ENCODE measurements at regions not wholly inside any gene's neighbourhood (a gene's known extent, or its start where the extent isn't known, plus 50 kb on each side); places are given as distances from the start of the nearest gene placed in this dataset.
A peak's percentile ranks its signal among the peaks of the same experiment; 100 is the strongest.

DNA sequence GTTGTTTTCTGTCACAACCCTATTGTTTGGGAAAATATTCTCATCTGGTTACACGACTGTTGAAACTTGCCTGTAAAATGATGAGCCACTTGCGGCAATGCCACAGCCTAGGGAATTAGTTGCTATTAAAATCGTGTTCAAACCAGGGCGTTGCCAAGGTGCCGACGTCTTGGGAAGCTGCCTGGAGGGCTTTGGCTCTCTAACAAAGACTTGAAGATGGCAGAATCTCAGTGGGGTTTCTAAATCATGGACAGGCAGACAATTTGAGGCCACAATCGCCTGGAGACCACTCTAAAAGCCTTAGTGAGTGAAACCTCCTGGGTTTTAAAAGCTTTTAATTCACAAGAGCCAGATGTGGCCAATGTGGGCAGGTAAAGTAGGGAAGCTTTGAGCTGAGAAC, 117.2 kb upstream of the BMAL1 start:
- Histone ChIP-seq H3K4me3 (ENCODE audit: low read length in 3 of 3) (no peak overlapping the region), H3K9ac (ENCODE audit: low read depth in 1 of 3, low read length in 3 of 3) (no peak overlapping the region), H3K36me3 (ENCODE audit: control insufficient read depth in 3 of 3, insufficient read depth in 3 of 3, low read length in 3 of 3) (no peaks in the 10 kb centered on the region), H3K27me3 (ENCODE audit: control insufficient read depth in 3 of 3, insufficient read depth in 3 of 3, low read length in 3 of 3) (no peaks in the 10 kb centered on the region), H3K27ac (ENCODE audit: low read depth, low read length) (no peak overlapping the region), H3K9me3 (ENCODE audit: control insufficient read depth in 3 of 3, low read length in 3 of 3) (peaks cover 0 to 3% (median 0%) of the 10 kb centered on the region in 3 donors), H3K4me1 (ENCODE audit: control insufficient read depth in 3 of 3, insufficient read depth in 3 of 3, low read length in 3 of 3) (no peaks in the 10 kb centered on the region)

DNA sequence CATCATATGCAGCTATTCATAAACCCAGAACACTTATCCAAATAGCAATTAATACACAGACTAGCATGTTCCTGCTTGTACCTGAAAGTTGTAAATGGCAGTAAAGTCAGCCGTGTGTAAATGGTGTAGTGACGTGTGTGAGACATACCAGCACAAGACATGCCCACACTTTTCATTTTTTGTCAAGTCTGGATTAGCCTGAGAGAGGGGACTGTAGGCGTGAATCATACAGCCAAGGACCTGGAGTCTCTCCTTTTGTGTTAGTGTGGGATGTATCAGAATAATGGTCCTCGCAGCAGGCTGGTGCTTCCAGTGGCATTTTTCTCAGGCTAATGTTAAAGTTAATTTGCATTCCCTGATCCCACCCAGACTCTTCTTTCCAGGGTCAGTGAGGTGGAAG, 116.8 kb upstream of the BMAL1 start:
- Histone ChIP-seq H3K36me3 (ENCODE audit: control insufficient read depth in 3 of 3, insufficient read depth in 3 of 3, low read length in 3 of 3) (no peaks in the 10 kb centered on the region), H3K4me3 (ENCODE audit: low read length in 3 of 3) (no peak overlapping the region), H3K9me3 (ENCODE audit: control insufficient read depth in 3 of 3, low read length in 3 of 3) (peaks cover 0 to under 1% (median 0%) of the 10 kb centered on the region in 3 donors)

DNA sequence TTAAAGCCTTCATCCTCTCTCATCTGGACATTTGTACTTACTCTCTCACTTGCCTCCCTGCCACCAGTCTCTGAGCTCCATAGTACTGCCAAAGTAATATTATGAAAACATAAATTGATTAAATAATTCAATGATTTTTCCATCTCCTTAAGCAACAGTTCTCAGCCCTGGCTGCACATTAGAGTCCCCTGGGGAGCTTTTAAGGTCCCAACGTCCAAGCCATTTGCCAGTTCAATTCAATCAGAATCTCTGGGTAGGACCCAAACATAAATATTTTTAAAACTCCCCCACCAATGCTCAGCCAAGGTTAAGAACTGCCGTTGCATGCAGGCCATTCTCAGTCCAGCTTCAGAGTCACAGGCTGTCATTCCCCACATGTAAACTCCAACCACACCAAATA, 114.4 kb upstream of the BMAL1 start:
- Histone ChIP-seq H3K9me3 (ENCODE audit: control insufficient read depth in 3 of 3, low read length in 3 of 3) (no peaks in the 10 kb centered on the region), H3K4me3 (ENCODE audit: low read length in 3 of 3) (no peak overlapping the region), H3K27me3 (ENCODE audit: control insufficient read depth in 3 of 3, insufficient read depth in 3 of 3, low read length in 3 of 3) (no peaks in the 10 kb centered on the region), H3K27ac (ENCODE audit: low read depth, low read length) (no peak overlapping the region), H3K9ac (ENCODE audit: low read depth in 1 of 3, low read length in 3 of 3) (no peak overlapping the region), H3K36me3 (ENCODE audit: control insufficient read depth in 3 of 3, insufficient read depth in 3 of 3, low read length in 3 of 3) (no peaks in the 10 kb centered on the region), H3K4me1 (ENCODE audit: control insufficient read depth in 3 of 3, insufficient read depth in 3 of 3, low read length in 3 of 3) (no peaks in the 10 kb centered on the region)

More for the DNA sequence above, 116.8 kb upstream of the BMAL1 start:
- Histone ChIP-seq H3K9ac (ENCODE audit: low read depth in 1 of 3, low read length in 3 of 3) (no peak overlapping the region), H3K4me1 (ENCODE audit: control insufficient read depth in 3 of 3, insufficient read depth in 3 of 3, low read length in 3 of 3) (no peaks in the 10 kb centered on the region), H3K27me3 (ENCODE audit: control insufficient read depth in 3 of 3, insufficient read depth in 3 of 3, low read length in 3 of 3) (no peaks in the 10 kb centered on the region), H3K27ac (ENCODE audit: low read depth, low read length) (no peak overlapping the region)

DNA sequence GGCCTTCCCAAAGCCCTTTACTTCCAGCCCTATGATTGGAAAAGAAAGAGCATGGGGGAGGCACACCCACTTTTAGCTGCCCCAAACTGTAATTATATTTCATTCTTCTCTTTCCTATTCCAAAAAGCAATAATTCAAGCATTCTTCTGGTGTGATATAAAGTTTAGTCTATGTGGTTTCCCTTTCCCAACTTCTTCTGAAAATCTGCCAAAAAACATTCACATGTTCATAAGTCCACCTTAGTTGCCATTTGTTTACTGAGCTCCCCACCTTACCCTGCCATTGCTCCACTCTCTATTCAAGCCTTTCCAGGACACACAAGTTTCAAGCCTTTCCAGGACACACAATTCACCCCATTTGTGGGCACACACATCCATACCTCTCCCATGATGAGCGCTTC, 111.6 kb upstream of the BMAL1 start:
- no peaks in the 10 kb centered on the region for H3K27me3 ChIP-seq (ENCODE audit: control insufficient read depth in 3 of 3, insufficient read depth in 3 of 3, low read length in 3 of 3)
- no peaks in the 10 kb centered on the region for H3K4me1 ChIP-seq (ENCODE audit: control insufficient read depth in 3 of 3, insufficient read depth in 3 of 3, low read length in 3 of 3)
- H3K36me3 ChIP-seq (ENCODE audit: control insufficient read depth in 3 of 3, insufficient read depth in 3 of 3, low read length in 3 of 3), result no peaks in the 10 kb centered on the region
- H3K9ac ChIP-seq (ENCODE audit: low read depth in 1 of 3, low read length in 3 of 3), result no peak overlapping the region
- no peak overlapping the region for H3K4me3 ChIP-seq (ENCODE audit: low read length in 3 of 3)
- no peaks in the 10 kb centered on the region for H3K9me3 ChIP-seq (ENCODE audit: control insufficient read depth in 3 of 3, low read length in 3 of 3)
- no peak overlapping the region for H3K27ac ChIP-seq (ENCODE audit: low read depth, low read length)

DNA sequence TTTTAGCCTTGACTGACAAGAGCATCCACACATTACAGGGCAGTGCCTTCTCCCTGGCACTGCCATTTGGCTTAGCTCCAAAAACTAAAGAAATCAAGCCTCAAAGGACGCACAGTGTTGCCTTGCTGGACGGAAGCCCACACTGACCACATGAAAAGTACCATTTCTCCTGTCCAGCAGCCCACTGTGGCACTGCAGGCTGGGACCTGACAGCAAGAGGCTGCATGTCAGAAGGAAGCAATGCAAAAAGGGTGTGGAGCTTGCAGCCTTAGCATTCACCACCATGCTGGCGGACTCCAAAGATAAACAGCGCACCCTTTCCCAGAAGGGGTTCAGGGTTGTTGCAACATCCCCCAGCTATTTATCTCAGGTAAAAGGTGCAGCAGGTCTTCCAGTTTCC, 109.3 kb upstream of the BMAL1 start:
- no peaks in the 10 kb centered on the region for H3K36me3 ChIP-seq (ENCODE audit: control insufficient read depth in 3 of 3, insufficient read depth in 3 of 3, low read length in 3 of 3)
- no peaks in the 10 kb centered on the region for H3K27me3 ChIP-seq (ENCODE audit: control insufficient read depth in 3 of 3, insufficient read depth in 3 of 3, low read length in 3 of 3)
- no peaks in the 10 kb centered on the region for H3K9me3 ChIP-seq (ENCODE audit: control insufficient read depth in 3 of 3, low read length in 3 of 3)
- no peaks in the 10 kb centered on the region for H3K4me1 ChIP-seq (ENCODE audit: control insufficient read depth in 3 of 3, insufficient read depth in 3 of 3, low read length in 3 of 3)
- H3K27ac ChIP-seq (ENCODE audit: low read depth, low read length), result no peak overlapping the region
- H3K4me3 ChIP-seq (ENCODE audit: low read length in 3 of 3), result no peak overlapping the region
- H3K9ac ChIP-seq (ENCODE audit: low read depth in 1 of 3, low read length in 3 of 3), result no peak overlapping the region

DNA sequence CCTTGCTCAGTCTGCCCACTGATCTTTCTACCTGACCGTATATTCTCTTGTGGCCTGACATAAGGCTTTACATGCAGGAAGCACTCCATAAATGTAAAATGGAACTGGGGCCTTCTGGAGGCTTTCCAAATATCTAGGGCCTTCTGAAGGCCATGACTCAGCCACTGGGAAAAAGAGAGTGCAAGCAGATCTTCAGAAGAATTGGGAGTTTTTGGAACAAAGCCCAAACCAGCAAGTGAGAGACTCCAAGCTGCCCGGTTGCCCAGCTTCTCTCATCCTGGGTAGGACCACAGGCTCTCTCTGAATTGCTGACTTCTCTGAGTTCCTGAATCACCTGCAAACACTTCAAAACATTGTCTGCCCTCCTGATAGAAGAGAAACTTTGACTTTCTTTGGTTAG, 107.9 kb upstream of the BMAL1 start:
- no peaks in the 10 kb centered on the region for H3K9me3 ChIP-seq (ENCODE audit: control insufficient read depth in 3 of 3, low read length in 3 of 3)
- H3K9ac ChIP-seq (ENCODE audit: low read depth in 1 of 3, low read length in 3 of 3), result no peak overlapping the region
- no peaks in the 10 kb centered on the region for H3K36me3 ChIP-seq (ENCODE audit: control insufficient read depth in 3 of 3, insufficient read depth in 3 of 3, low read length in 3 of 3)
- H3K4me3 ChIP-seq (ENCODE audit: low read length in 3 of 3), result no peak overlapping the region
- no peaks in the 10 kb centered on the region for H3K4me1 ChIP-seq (ENCODE audit: control insufficient read depth in 3 of 3, insufficient read depth in 3 of 3, low read length in 3 of 3)
- no peak overlapping the region for H3K27ac ChIP-seq (ENCODE audit: low read depth, low read length)
- no peaks in the 10 kb centered on the region for H3K27me3 ChIP-seq (ENCODE audit: control insufficient read depth in 3 of 3, insufficient read depth in 3 of 3, low read length in 3 of 3)

DNA sequence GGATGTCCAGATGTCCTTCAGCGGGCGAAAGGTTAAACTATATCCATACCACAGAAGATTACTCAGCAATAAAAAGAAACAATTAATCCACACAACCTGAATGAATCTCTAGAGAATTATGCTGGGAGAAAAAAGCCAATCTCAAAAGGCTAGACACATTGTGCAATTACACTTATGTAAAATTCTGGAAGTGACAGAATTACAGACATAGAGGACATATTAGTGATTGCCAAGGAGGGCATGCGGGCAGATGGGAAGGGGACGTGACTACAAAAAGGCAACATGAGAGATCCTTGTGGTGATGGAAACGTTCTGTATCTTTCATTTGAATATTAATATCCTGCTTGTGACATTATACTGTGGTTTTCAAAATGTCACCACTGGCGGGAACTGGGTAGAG, 103.5 kb upstream of the BMAL1 start:
- no peaks in the 10 kb centered on the region for H3K9me3 ChIP-seq (ENCODE audit: control insufficient read depth in 3 of 3, low read length in 3 of 3)
- H3K9ac ChIP-seq (ENCODE audit: low read depth in 1 of 3, low read length in 3 of 3), result no peak overlapping the region
- H3K4me3 ChIP-seq (ENCODE audit: low read length in 3 of 3), result no peak overlapping the region
- H3K27me3 ChIP-seq (ENCODE audit: control insufficient read depth in 3 of 3, insufficient read depth in 3 of 3, low read length in 3 of 3), result no peaks in the 10 kb centered on the region
- H3K36me3 ChIP-seq (ENCODE audit: control insufficient read depth in 3 of 3, insufficient read depth in 3 of 3, low read length in 3 of 3), result no peaks in the 10 kb centered on the region
- no peak overlapping the region for H3K27ac ChIP-seq (ENCODE audit: low read depth, low read length)
- no peaks in the 10 kb centered on the region for H3K4me1 ChIP-seq (ENCODE audit: control insufficient read depth in 3 of 3, insufficient read depth in 3 of 3, low read length in 3 of 3)

DNA sequence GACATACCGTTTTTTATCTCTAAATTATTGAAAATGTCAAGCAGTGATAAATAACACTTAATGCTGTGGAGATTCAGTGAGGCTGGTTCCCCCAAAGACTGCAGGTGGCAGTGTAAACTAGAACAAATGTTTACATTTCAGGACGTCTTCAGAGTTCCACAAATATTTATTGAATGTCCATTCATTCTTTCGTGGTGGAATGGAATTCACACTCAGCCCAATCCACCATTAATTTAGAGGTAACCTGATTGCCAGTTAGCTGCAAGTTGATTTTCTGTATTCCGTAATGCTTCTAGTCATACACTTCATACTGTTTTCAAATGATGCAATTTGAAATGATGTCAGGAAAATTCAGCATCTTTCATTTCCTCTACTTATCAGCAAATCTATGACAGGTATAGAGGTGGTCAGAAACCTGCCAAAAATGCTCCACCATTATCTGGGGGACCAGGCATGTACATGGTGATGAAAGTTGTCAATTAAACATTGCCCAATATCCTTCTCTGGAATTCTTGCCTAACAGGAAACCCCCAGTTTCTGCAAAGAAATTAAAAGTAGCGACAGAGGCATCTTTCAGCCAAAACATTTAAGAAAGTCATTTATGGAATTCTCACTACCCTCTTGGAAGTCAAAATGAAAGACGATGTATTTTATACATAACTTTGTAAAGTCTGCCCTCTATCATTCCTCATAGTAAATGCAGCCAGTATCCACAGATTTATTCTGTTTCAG, 94.3 kb upstream of the BMAL1 start:
- Histone ChIP-seq H3K4me3 (ENCODE audit: low read length in 3 of 3) (peak overlapping the region in 1 of 3 donors; percentile 45), H3K27ac (ENCODE audit: low read depth, low read length) (no peak overlapping the region), H3K9ac (ENCODE audit: low read depth in 1 of 3, low read length in 3 of 3) (no peak overlapping the region), H3K36me3 (ENCODE audit: control insufficient read depth in 3 of 3, insufficient read depth in 3 of 3, low read length in 3 of 3) (no peaks in the 10 kb centered on the region), H3K9me3 (ENCODE audit: control insufficient read depth in 3 of 3, low read length in 3 of 3) (no peaks in the 10 kb centered on the region), H3K27me3 (ENCODE audit: control insufficient read depth in 3 of 3, insufficient read depth in 3 of 3, low read length in 3 of 3) (no peaks in the 10 kb centered on the region), H3K4me1 (ENCODE audit: control insufficient read depth in 3 of 3, insufficient read depth in 3 of 3, low read length in 3 of 3) (peaks cover 0 to 4% (median 0%) of the 10 kb centered on the region in 3 donors)

DNA sequence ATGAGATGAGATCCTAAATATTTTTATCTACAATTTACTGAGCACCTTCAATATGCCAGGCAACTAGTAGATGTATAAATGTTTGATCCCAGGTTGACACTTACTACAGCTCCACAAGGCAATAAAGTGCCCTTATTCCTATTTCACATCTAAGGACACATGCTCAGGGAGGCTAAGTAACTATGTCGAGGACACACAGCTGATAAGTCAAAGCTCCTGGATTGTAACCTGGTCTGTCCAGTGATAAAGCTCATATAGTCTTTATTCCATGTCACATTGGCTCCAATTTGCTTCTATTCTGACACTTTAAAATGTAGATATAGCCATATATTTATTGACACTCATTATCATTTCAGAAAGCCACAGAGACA, 93.8 kb upstream of the BMAL1 start:
- Histone ChIP-seq H3K9me3 (ENCODE audit: control insufficient read depth in 3 of 3, low read length in 3 of 3) (no peaks in the 10 kb centered on the region), H3K4me3 (ENCODE audit: low read length in 3 of 3) (no peak overlapping the region), H3K27ac (ENCODE audit: low read depth, low read length) (no peak overlapping the region), H3K9ac (ENCODE audit: low read depth in 1 of 3, low read length in 3 of 3) (no peak overlapping the region), H3K4me1 (ENCODE audit: control insufficient read depth in 3 of 3, insufficient read depth in 3 of 3, low read length in 3 of 3) (peaks cover 0 to 4% (median 0%) of the 10 kb centered on the region in 3 donors), H3K27me3 (ENCODE audit: control insufficient read depth in 3 of 3, insufficient read depth in 3 of 3, low read length in 3 of 3) (no peaks in the 10 kb centered on the region), H3K36me3 (ENCODE audit: control insufficient read depth in 3 of 3, insufficient read depth in 3 of 3, low read length in 3 of 3) (no peaks in the 10 kb centered on the region)

DNA sequence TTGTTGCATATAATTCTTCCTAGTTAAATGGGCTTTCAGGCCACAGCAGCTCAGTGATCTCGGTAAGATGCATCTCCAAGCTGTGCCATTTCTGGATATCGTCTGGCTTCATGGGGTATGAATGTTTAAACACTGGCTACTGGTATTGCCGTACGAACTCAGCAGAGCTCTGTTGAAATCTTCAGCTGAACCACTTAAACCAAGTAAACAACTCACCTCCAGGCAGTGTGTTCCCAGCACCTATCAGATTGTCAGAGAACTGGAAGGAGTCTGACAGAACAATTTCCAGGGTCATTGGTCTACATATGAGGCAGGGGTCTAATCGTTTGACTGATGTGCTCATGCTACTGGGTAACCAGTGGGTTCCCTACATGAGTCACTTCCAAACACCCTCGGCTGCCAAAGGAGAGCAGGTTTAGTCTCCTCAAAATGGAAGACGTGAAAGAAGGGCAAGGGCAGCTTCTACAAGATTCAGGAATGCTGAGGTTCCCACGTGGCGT, 93.2 kb upstream of the BMAL1 start:
- Histone ChIP-seq H3K9ac (ENCODE audit: low read depth in 1 of 3, low read length in 3 of 3) (no peak overlapping the region), H3K27me3 (ENCODE audit: control insufficient read depth in 3 of 3, insufficient read depth in 3 of 3, low read length in 3 of 3) (no peaks in the 10 kb centered on the region), H3K9me3 (ENCODE audit: control insufficient read depth in 3 of 3, low read length in 3 of 3) (no peaks in the 10 kb centered on the region), H3K36me3 (ENCODE audit: control insufficient read depth in 3 of 3, insufficient read depth in 3 of 3, low read length in 3 of 3) (no peaks in the 10 kb centered on the region), H3K4me3 (ENCODE audit: low read length in 3 of 3) (no peak overlapping the region), H3K4me1 (ENCODE audit: control insufficient read depth in 3 of 3, insufficient read depth in 3 of 3, low read length in 3 of 3) (peaks cover 0 to 4% (median 0%) of the 10 kb centered on the region in 3 donors), H3K27ac (ENCODE audit: low read depth, low read length) (no peak overlapping the region)

Measured in skeletal muscle tissue (tissue), 3 donors.